ENCODE measurements at regions not wholly inside any gene's neighbourhood (a gene's known extent, or its start where the extent isn't known, plus 50 kb on each side); places are given as distances from the start of the nearest gene placed in this dataset.

GRCh38 chr3:4140921-4141320, 162.2 kb upstream of the SETMAR start:
- TF ChIP-seq, protein P1, sequence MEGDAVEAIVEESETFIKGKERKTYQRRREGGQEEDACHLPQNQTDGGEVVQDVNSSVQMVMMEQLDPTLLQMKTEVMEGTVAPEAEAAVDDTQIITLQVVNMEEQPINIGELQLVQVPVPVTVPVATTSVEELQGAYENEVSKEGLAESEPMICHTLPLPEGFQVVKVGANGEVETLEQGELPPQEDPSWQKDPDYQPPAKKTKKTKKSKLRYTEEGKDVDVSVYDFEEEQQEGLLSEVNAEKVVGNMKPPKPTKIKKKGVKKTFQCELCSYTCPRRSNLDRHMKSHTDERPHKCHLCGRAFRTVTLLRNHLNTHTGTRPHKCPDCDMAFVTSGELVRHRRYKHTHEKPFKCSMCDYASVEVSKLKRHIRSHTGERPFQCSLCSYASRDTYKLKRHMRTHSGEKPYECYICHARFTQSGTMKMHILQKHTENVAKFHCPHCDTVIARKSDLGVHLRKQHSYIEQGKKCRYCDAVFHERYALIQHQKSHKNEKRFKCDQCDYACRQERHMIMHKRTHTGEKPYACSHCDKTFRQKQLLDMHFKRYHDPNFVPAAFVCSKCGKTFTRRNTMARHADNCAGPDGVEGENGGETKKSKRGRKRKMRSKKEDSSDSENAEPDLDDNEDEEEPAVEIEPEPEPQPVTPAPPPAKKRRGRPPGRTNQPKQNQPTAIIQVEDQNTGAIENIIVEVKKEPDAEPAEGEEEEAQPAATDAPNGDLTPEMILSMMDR (IDR thresholded peaks at IDR 0.05): no peak
- no peak for TF ChIP-seq POLR2A (IDR thresholded peaks at IDR 0.05)
